Keratinocyte (primary cell): ENCODE measurements at regions not wholly inside any gene's neighbourhood (a gene's known extent, or its start where the extent isn't known, plus 50 kb on each side); places are given as distances from the start of the nearest gene placed in this dataset.

ENCODE experiments used
- EZH2 ChIP-seq: IDR thresholded peaks from one replicate; pipeline ENCODE4 v1.6.1; 2012; ENCODE audit warnings: inconsistent platforms, mild to moderate bottlenecking, low read length, moderate library complexity
- TF ChIP-seq, protein P1 (sequence below), 3 experiments: IDR thresholded peaks in 1 of 3; conservative IDR thresholded peaks in 1 of 3; optimal IDR thresholded peaks in 1 of 3; 2 replicates in 2 of 3; 3 replicates in 1 of 3; pipeline versions ENCODE3 to v1.5.1; 2011; ENCODE audit warnings: low read length in 3 of 3, mild to moderate bottlenecking in 3 of 3, moderate library complexity in 2 of 3, control low read depth in 1 of 3, inconsistent platforms in 1 of 3; ENCODE audit not compliant: insufficient read depth in 2 of 3; ENCODE audit errors: extremely low read depth in 1 of 3

DNA sequence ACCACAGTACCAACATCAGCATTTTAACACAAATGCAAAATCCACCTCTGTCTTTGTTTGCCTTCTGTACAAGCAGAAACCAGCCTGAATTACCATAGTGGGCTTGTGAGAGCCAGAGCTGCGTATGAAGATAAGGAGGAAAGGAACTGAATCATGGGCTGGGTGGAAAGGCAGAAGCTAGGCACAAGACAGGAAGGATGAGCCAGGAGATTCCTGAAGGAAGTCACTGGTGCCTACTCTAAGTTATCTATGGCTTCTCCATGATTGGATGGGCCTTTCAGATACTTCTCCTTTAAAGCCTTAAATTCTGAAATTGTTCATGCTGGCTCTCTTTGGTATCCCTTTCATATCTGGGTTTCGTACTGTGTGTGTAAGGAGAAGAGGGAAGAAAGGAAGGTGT is 140.6 kb downstream of the LCA5 start:
- no peak for TF ChIP-seq EZH2
- TF ChIP-seq, protein P1, sequence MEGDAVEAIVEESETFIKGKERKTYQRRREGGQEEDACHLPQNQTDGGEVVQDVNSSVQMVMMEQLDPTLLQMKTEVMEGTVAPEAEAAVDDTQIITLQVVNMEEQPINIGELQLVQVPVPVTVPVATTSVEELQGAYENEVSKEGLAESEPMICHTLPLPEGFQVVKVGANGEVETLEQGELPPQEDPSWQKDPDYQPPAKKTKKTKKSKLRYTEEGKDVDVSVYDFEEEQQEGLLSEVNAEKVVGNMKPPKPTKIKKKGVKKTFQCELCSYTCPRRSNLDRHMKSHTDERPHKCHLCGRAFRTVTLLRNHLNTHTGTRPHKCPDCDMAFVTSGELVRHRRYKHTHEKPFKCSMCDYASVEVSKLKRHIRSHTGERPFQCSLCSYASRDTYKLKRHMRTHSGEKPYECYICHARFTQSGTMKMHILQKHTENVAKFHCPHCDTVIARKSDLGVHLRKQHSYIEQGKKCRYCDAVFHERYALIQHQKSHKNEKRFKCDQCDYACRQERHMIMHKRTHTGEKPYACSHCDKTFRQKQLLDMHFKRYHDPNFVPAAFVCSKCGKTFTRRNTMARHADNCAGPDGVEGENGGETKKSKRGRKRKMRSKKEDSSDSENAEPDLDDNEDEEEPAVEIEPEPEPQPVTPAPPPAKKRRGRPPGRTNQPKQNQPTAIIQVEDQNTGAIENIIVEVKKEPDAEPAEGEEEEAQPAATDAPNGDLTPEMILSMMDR (optimal IDR thresholded peaks at IDR 0.05 in 1 of 3, IDR thresholded peaks at IDR 0.05 in 1 of 3, conservative IDR thresholded peaks at IDR 0.05 in 1 of 3; ENCODE audit: extremely low read depth in 1 of 3, insufficient read depth in 2 of 3, low read length in 3 of 3): no peak
